ENCODE measurements at regions not wholly inside any gene's neighbourhood (a gene's known extent, or its start where the extent isn't known, plus 50 kb on each side); places are given as distances from the start of the nearest gene placed in this dataset.

- no peak for TF ChIP-seq EZH2 (IDR thresholded peaks at IDR 0.05; ENCODE audit: low read depth, unreplicated experiment)
- no peak for TF ChIP-seq REST (IDR thresholded peaks at IDR 0.05; ENCODE audit: unreplicated experiment)
- TF ChIP-seq ZNF114 (CRISPR knock-in tag; IDR thresholded peaks at IDR 0.05): no peak
- TF ChIP-seq STAT1 (IDR thresholded peaks at IDR 0.05; ENCODE audit: unreplicated experiment): no peak
- no peak for TF ChIP-seq CREB1 (CRISPR knock-in tag; IDR thresholded peaks at IDR 0.05; ENCODE audit: low read depth)
- TF ChIP-seq NANOG (IDR thresholded peaks at IDR 0.05; ENCODE audit: borderline replicate concordance): no peak
- no peak for TF ChIP-seq CTCF (conservative IDR thresholded peaks at IDR 0.05; ENCODE audit: low read depth in 2 of 2)
These were observed 277.8 kb downstream of the SLCO4C1 start (continued) for GRCh38 chr5:102018279-102018678.

GRCh38 chr5:102014371-102014770 is 281.7 kb downstream of the SLCO4C1 start:
- no peaks in the 10 kb centered on the region for H3K4me1 ChIP-seq (ENCODE audit: insufficient read depth)
- no peak overlapping the region for H3K4me3 ChIP-seq
- no peak for ATAC-seq
- no peak overlapping the region for H3K4me2 ChIP-seq
- Mint-ChIP-seq H3K36me3 (ENCODE audit: low read depth) (no peaks in the 10 kb centered on the region), H3K27me3 (ENCODE audit: insufficient read depth, low read depth, poor library complexity) (peaks cover 2% of the 10 kb centered on the region), H3K27ac (no peak overlapping the region), H3K4me3 (no peak overlapping the region), H3K9me3 (no peaks in the 10 kb centered on the region), H3K4me1 (peaks cover 10% of the 10 kb centered on the region; the same call in 2 of the 3 replicates)
- no peak for DNase-seq (ENCODE audit: low spot score)
- H2AFZ ChIP-seq: no peak overlapping the region
- no peaks in the 10 kb centered on the region for H3K79me2 ChIP-seq (replicated peaks; ENCODE audit: insufficient read depth)
- no peak overlapping the region for H3K27ac ChIP-seq (ENCODE audit: low read depth)
- no peaks in the 10 kb centered on the region for H3K9me2 ChIP-seq (ENCODE audit: insufficient read depth)
- no peaks in the 10 kb centered on the region for H3K27me3 ChIP-seq (ENCODE audit: insufficient read depth)
- TF ChIP-seq STAT1 (IDR thresholded peaks at IDR 0.05; ENCODE audit: unreplicated experiment) (no peak), JUNB (IDR thresholded peaks at IDR 0.05; ENCODE audit: unreplicated experiment) (no peak), ETS1 (IDR thresholded peaks at IDR 0.05) (no peak), EZH2 (IDR thresholded peaks at IDR 0.05; ENCODE audit: low read depth, unreplicated experiment) (no peak), CTCF (conservative IDR thresholded peaks at IDR 0.05; ENCODE audit: low read depth in 2 of 2) (no peak), REST (IDR thresholded peaks at IDR 0.05; ENCODE audit: unreplicated experiment) (no peak), NANOG (IDR thresholded peaks at IDR 0.05; ENCODE audit: borderline replicate concordance) (no peak), ZNF331 (CRISPR knock-in tag; IDR thresholded peaks at IDR 0.05; ENCODE audit: low read depth) (no peak), POLR2AphosphoS5 (IDR thresholded peaks at IDR 0.05; ENCODE audit: low read depth) (no peak)
- no peaks in the 10 kb centered on the region for H3K36me3 ChIP-seq (ENCODE audit: insufficient read depth)
- H3F3A ChIP-seq (replicated peaks; ENCODE audit: low read depth): no peaks in the 10 kb centered on the region
- no peaks in the 10 kb centered on the region for H4K20me1 ChIP-seq (replicated peaks; ENCODE audit: insufficient read depth)
